Right renal cortex interstitium (tissue), 3 donors: ENCODE measurements at regions not wholly inside any gene's neighbourhood (a gene's known extent, or its start where the extent isn't known, plus 50 kb on each side); places are given as distances from the start of the nearest gene placed in this dataset.

ENCODE experiments used
- DNase-seq, 3 donors: peaks; one replicate each; pipeline ENCODE4 v3.0.0-alpha.2; 2013; ENCODE audit warnings: low read depth in 3 of 3, low spot score in 2 of 3

GRCh38 chr11:92512204-92512569, 287.6 kb downstream of the FAT3 start:
- no peak for DNase-seq

GRCh38 chr11:92523611-92524010, 299.0 kb downstream of the FAT3 start:
- no peak for DNase-seq

- no peak for DNase-seq
These were observed 299.9 kb downstream of the FAT3 start for GRCh38 chr11:92524542-92524941.

GRCh38 chr11:92527467-92527866, 302.8 kb downstream of the FAT3 start:
- DNase-seq: no peak

- peak in 1 of 3 donors; percentile 27 for DNase-seq
These were observed 303.4 kb downstream of the FAT3 start for GRCh38 chr11:92528001-92528400.

- DNase-seq: no peak
These were observed 306.6 kb downstream of the FAT3 start for GRCh38 chr11:92531065-92531739.

GRCh38 chr11:92533657-92534335, 309.2 kb downstream of the FAT3 start:
- DNase-seq: no peak

GRCh38 chr11:92536883-92537282, 312.3 kb downstream of the FAT3 start:
- DNase-seq: no peak

- DNase-seq: no peak
These were observed 315.5 kb downstream of the FAT3 start for GRCh38 chr11:92540096-92540495.

GRCh38 chr11:92545906-92546471, 321.4 kb downstream of the FAT3 start:
- no peak for DNase-seq

GRCh38 chr11:92546603-92547002, 322.0 kb downstream of the FAT3 start:
- DNase-seq: no peak

- no peak for DNase-seq
These were observed 325.8 kb downstream of the FAT3 start for GRCh38 chr11:92550411-92550810.

GRCh38 chr11:92550871-92551270, 326.3 kb downstream of the FAT3 start:
- no peak for DNase-seq

- no peak for DNase-seq
These were observed 328.3 kb downstream of the FAT3 start for GRCh38 chr11:92552942-92553341.

GRCh38 chr11:92554688-92555087, 330.1 kb downstream of the FAT3 start:
- DNase-seq: no peak

- peak; percentile 26 to 38 (median 27) for DNase-seq
These were observed 331.8 kb downstream of the FAT3 start for GRCh38 chr11:92556431-92556830.

GRCh38 chr11:92557879-92558278, 333.3 kb downstream of the FAT3 start:
- DNase-seq: no peak

- no peak for DNase-seq
These were observed 333.7 kb downstream of the FAT3 start for GRCh38 chr11:92558323-92558722.

GRCh38 chr11:92569726-92570125, 345.1 kb downstream of the FAT3 start:
- DNase-seq: no peak

GRCh38 chr11:92572559-92572958, 347.9 kb downstream of the FAT3 start:
- DNase-seq: no peak

- DNase-seq: peak in 1 of 3 donors; percentile 10
These were observed 351.7 kb downstream of the FAT3 start for GRCh38 chr11:92576315-92576714.

GRCh38 chr11:92580908-92581307, 356.3 kb downstream of the FAT3 start:
- DNase-seq: no peak
